GM10248 (cell line): ENCODE measurements at regions not wholly inside any gene's neighbourhood (a gene's known extent, or its start where the extent isn't known, plus 50 kb on each side); places are given as distances from the start of the nearest gene placed in this dataset.

ENCODE experiments used
- CTCF ChIA-PET: fragments of 300-600 bp; sonication (Branson Sonifier 250); formaldehyde crosslinking; extraction: SDS; loops from one replicate; lab custom pipeline; 2021; ENCODE audit warnings: antibody characterized with exemption; lab: Yijun Ruan, JAX
- POLR2A ChIA-PET: fragments of 350-650 bp; sonication (Branson Sonifier 250); formaldehyde crosslinking; extraction: SDS; loops from one replicate; lab custom pipeline; 2020; ENCODE audit warnings: antibody characterized with exemption; lab: Yijun Ruan, JAX
- DNase-seq: peaks from one replicate; pipeline ENCODE4 v3.0.0; 2012; ENCODE audit errors: extremely low spot score
- CTCF ChIP-seq: IDR thresholded peaks from 2 replicates; pipeline ENCODE4 v1.5.1; 2012; ENCODE audit warnings: mild to moderate bottlenecking, low read depth; ENCODE audit errors: extremely low read depth, missing control alignments, control extremely low read depth

DNA sequence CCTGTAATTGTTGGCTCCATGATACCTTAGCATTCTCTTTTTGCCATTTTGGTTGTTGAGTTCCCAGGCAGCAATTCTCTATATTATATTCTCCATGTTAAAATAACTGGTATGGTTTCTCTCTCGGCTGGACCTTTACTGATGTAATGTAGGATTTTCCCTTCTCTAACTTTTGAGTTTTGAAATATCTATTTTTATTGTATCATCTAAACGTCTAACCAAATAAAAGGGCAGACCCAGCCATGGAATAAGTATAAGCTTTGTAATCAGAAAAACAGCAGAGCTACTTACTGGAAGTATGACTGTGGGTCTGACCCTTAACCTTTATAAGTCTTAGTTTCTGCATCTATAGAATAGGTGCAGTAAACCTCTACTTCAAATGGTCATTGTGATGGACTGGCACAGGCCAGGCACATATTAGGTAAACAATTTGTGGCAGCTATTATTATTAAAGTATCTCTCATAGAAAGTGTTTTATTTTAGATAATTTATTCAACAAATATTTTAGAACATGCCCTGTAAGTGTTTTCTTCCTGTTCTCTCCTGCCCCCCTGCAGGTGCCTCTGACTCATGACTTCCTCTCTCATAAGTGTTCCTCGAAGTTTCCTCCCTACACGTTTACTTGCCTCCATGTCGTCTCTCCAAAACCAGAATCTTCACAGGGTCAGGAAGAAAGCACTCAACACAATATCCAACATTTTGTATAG is 224.9 kb upstream of the FGGY start:
- ChIA-PET POLR2A (interaction anchor here (1.0 kb wide), 1 partner anchor 288 kb away, joined by 3 read pairs; the partner anchor contains the start of gene JUN), CTCF (interaction anchor here (0.7 to 1.3 kb wide), 2 partner anchors 10 to 12 kb away, joined by 3 read pairs; no protein-coding TSS in a partner anchor)
- TF ChIP-seq CTCF: no peak
- no peak for DNase-seq

DNA sequence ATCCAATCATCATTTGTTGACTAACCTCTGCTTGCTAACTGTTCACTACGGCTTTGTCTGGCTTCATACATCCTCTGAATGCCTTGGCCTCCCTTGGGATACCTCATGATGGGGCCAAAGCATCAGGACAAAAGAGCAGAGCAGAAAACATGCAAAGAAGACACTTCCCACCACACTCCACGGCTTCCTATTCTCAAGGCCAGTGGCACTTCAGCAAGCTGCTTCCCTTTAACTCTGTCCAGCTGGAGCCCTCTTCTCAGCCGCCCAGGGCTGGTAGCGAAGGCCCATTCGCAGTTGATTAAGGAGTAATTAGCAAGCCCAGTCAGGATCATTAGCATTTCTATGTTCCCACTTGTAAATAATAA is 224.3 kb upstream of the FGGY start:
- POLR2A ChIA-PET: no interaction called here

GRCh38 chr1:59074598-59074997 is 222.3 kb upstream of the FGGY start:
- no peak for DNase-seq
- CTCF ChIA-PET: interaction anchor here (1.2 kb wide), 1 partner anchor 13 kb away, joined by 3 read pairs; no protein-coding TSS in a partner anchor
- TF ChIP-seq CTCF: no peak
- POLR2A ChIA-PET: no interaction called here

More for the DNA sequence above, 224.3 kb upstream of the FGGY start:
- CTCF ChIA-PET: interaction anchor here (1.3 to 1.4 kb wide), 2 partner anchors 11 to 50 kb away, joined by 3 to 4 read pairs; no protein-coding TSS in a partner anchor
- no peak for DNase-seq
- TF ChIP-seq CTCF: no peak

- DNase-seq: no peak
- ChIA-PET POLR2A (no interaction called here), CTCF (interaction anchor here (1.2 kb wide), 1 partner anchor 13 kb away, joined by 3 read pairs; no protein-coding TSS in a partner anchor)
- TF ChIP-seq CTCF: no peak
Observed at GRCh38 chr1:59075021-59075420, 221.9 kb upstream of the FGGY start.

GRCh38 chr1:59076612-59077011 is 220.3 kb upstream of the FGGY start:
- POLR2A ChIA-PET: no interaction called here

More at GRCh38 chr1:59076612-59077011, 220.3 kb upstream of the FGGY start:
- CTCF ChIA-PET: interaction anchor here (1.5 to 2.2 kb wide), 3 partner anchors 9 to 14 kb away, joined by 4 to 7 read pairs (median 5); no protein-coding TSS in a partner anchor
- no peak for DNase-seq
- no peak for TF ChIP-seq CTCF
